ENCODE measurements at regions not wholly inside any gene's neighbourhood (a gene's known extent, or its start where the extent isn't known, plus 50 kb on each side); places are given as distances from the start of the nearest gene placed in this dataset.
"Not testable (repeated sequence)": the region's sequence is repeated elsewhere in the genome, so short reads cannot be mapped to it uniquely, and the experiment has no call there.

- not testable (repeated sequence) for H3K27me3 ChIP-seq (ENCODE audit: control insufficient read depth in 2 of 2, insufficient read depth in 2 of 2, low read length in 2 of 2); H3K4me1 ChIP-seq (ENCODE audit: control insufficient read depth in 2 of 2, insufficient read depth in 2 of 2, low read length in 2 of 2); H3K9ac ChIP-seq (ENCODE audit: low read depth in 1 of 2, low read length in 2 of 2); H3K27ac ChIP-seq (ENCODE audit: low read depth in 2 of 2, low read length in 2 of 2); H3K9me3 ChIP-seq (ENCODE audit: control insufficient read depth in 2 of 2, low read length in 2 of 2); H3K4me3 ChIP-seq (ENCODE audit: low read length in 2 of 2); H3K36me3 ChIP-seq (ENCODE audit: control insufficient read depth in 2 of 2, insufficient read depth in 2 of 2, low read length in 2 of 2)
Measured at GRCh38 chr11:13197374-13197773, 80.2 kb upstream of the BMAL1 start.

- H3K4me1 ChIP-seq (ENCODE audit: control insufficient read depth in 2 of 2, insufficient read depth in 2 of 2, low read length in 2 of 2) = peaks cover 7% of the 10 kb centered on the region in 2 donors
- no peaks in the 10 kb centered on the region for H3K27me3 ChIP-seq (ENCODE audit: control insufficient read depth in 2 of 2, insufficient read depth in 2 of 2, low read length in 2 of 2)
- H3K36me3 ChIP-seq (ENCODE audit: control insufficient read depth in 2 of 2, insufficient read depth in 2 of 2, low read length in 2 of 2) = no peaks in the 10 kb centered on the region
- no peak overlapping the region for H3K27ac ChIP-seq (ENCODE audit: low read depth in 2 of 2, low read length in 2 of 2)
- no peak overlapping the region for H3K9ac ChIP-seq (ENCODE audit: low read depth in 1 of 2, low read length in 2 of 2)
- H3K9me3 ChIP-seq (ENCODE audit: control insufficient read depth in 2 of 2, low read length in 2 of 2) = no peaks in the 10 kb centered on the region
- no peak overlapping the region for H3K4me3 ChIP-seq (ENCODE audit: low read length in 2 of 2)
Measured at GRCh38 chr11:13205486-13205885, 72.1 kb upstream of the BMAL1 start.

GRCh38 chr11:13206086-13206640 lies 71.4 kb upstream of the BMAL1 start:
- H3K36me3 ChIP-seq (ENCODE audit: control insufficient read depth in 2 of 2, insufficient read depth in 2 of 2, low read length in 2 of 2) = no peaks in the 10 kb centered on the region
- no peak overlapping the region for H3K4me3 ChIP-seq (ENCODE audit: low read length in 2 of 2)
- no peaks in the 10 kb centered on the region for H3K27me3 ChIP-seq (ENCODE audit: control insufficient read depth in 2 of 2, insufficient read depth in 2 of 2, low read length in 2 of 2)
- H3K9ac ChIP-seq (ENCODE audit: low read depth in 1 of 2, low read length in 2 of 2) = peak overlapping the region in 1 of 2 donors; percentile 3
- peaks cover 7% of the 10 kb centered on the region in 2 donors for H3K4me1 ChIP-seq (ENCODE audit: control insufficient read depth in 2 of 2, insufficient read depth in 2 of 2, low read length in 2 of 2)
- H3K27ac ChIP-seq (ENCODE audit: low read depth in 2 of 2, low read length in 2 of 2) = no peak overlapping the region
- H3K9me3 ChIP-seq (ENCODE audit: control insufficient read depth in 2 of 2, low read length in 2 of 2) = no peaks in the 10 kb centered on the region

- H3K36me3 ChIP-seq (ENCODE audit: control insufficient read depth in 2 of 2, insufficient read depth in 2 of 2, low read length in 2 of 2) = no peaks in the 10 kb centered on the region
- no peaks in the 10 kb centered on the region for H3K9me3 ChIP-seq (ENCODE audit: control insufficient read depth in 2 of 2, low read length in 2 of 2)
- peak overlapping the region in 1 of 2 donors; percentile 72 for H3K27ac ChIP-seq (ENCODE audit: low read depth in 2 of 2, low read length in 2 of 2)
- H3K9ac ChIP-seq (ENCODE audit: low read depth in 1 of 2, low read length in 2 of 2) = peak overlapping the region in 1 of 2 donors; percentile 63
- no peaks in the 10 kb centered on the region for H3K27me3 ChIP-seq (ENCODE audit: control insufficient read depth in 2 of 2, insufficient read depth in 2 of 2, low read length in 2 of 2)
- H3K4me3 ChIP-seq (ENCODE audit: low read length in 2 of 2) = peak overlapping the region; percentile 61 to 80
- H3K4me1 ChIP-seq (ENCODE audit: control insufficient read depth in 2 of 2, insufficient read depth in 2 of 2, low read length in 2 of 2) = peaks cover 7% of the 10 kb centered on the region in 2 donors
Measured at GRCh38 chr11:13207270-13207664, 70.3 kb upstream of the BMAL1 start.

- Histone ChIP-seq H3K9ac (ENCODE audit: low read depth in 1 of 2, low read length in 2 of 2) (peak overlapping the region; percentile 63 to 67), H3K4me3 (ENCODE audit: low read length in 2 of 2) (peak overlapping the region; percentile 61 to 80), H3K27me3 (ENCODE audit: control insufficient read depth in 2 of 2, insufficient read depth in 2 of 2, low read length in 2 of 2) (no peaks in the 10 kb centered on the region), H3K9me3 (ENCODE audit: control insufficient read depth in 2 of 2, low read length in 2 of 2) (no peaks in the 10 kb centered on the region), H3K4me1 (ENCODE audit: control insufficient read depth in 2 of 2, insufficient read depth in 2 of 2, low read length in 2 of 2) (peaks cover 7% of the 10 kb centered on the region in 2 donors), H3K27ac (ENCODE audit: low read depth in 2 of 2, low read length in 2 of 2) (peak overlapping the region; percentile 63 to 72), H3K36me3 (ENCODE audit: control insufficient read depth in 2 of 2, insufficient read depth in 2 of 2, low read length in 2 of 2) (no peaks in the 10 kb centered on the region)
Measured at GRCh38 chr11:13207665-13208594, 69.7 kb upstream of the BMAL1 start.

- Histone ChIP-seq H3K27ac (ENCODE audit: low read depth in 2 of 2, low read length in 2 of 2) (no peak overlapping the region), H3K9me3 (ENCODE audit: control insufficient read depth in 2 of 2, low read length in 2 of 2) (no peaks in the 10 kb centered on the region), H3K36me3 (ENCODE audit: control insufficient read depth in 2 of 2, insufficient read depth in 2 of 2, low read length in 2 of 2) (no peaks in the 10 kb centered on the region), H3K9ac (ENCODE audit: low read depth in 1 of 2, low read length in 2 of 2) (no peak overlapping the region), H3K27me3 (ENCODE audit: control insufficient read depth in 2 of 2, insufficient read depth in 2 of 2, low read length in 2 of 2) (no peaks in the 10 kb centered on the region), H3K4me1 (ENCODE audit: control insufficient read depth in 2 of 2, insufficient read depth in 2 of 2, low read length in 2 of 2) (peaks cover 7% of the 10 kb centered on the region in 2 donors), H3K4me3 (ENCODE audit: low read length in 2 of 2) (no peak overlapping the region)
Measured at GRCh38 chr11:13208921-13209320, 68.7 kb upstream of the BMAL1 start.

GRCh38 chr11:13209379-13209778 lies 68.2 kb upstream of the BMAL1 start:
- Histone ChIP-seq H3K9ac (ENCODE audit: low read depth in 1 of 2, low read length in 2 of 2) (no peak overlapping the region), H3K36me3 (ENCODE audit: control insufficient read depth in 2 of 2, insufficient read depth in 2 of 2, low read length in 2 of 2) (no peaks in the 10 kb centered on the region), H3K27me3 (ENCODE audit: control insufficient read depth in 2 of 2, insufficient read depth in 2 of 2, low read length in 2 of 2) (no peaks in the 10 kb centered on the region), H3K9me3 (ENCODE audit: control insufficient read depth in 2 of 2, low read length in 2 of 2) (no peaks in the 10 kb centered on the region), H3K27ac (ENCODE audit: low read depth in 2 of 2, low read length in 2 of 2) (no peak overlapping the region), H3K4me3 (ENCODE audit: low read length in 2 of 2) (no peak overlapping the region), H3K4me1 (ENCODE audit: control insufficient read depth in 2 of 2, insufficient read depth in 2 of 2, low read length in 2 of 2) (peaks cover 7% of the 10 kb centered on the region in 2 donors)

GRCh38 chr11:13210424-13210823 lies 67.2 kb upstream of the BMAL1 start:
- H3K4me1 ChIP-seq (ENCODE audit: control insufficient read depth in 2 of 2, insufficient read depth in 2 of 2, low read length in 2 of 2) = peaks cover 7% of the 10 kb centered on the region in 2 donors
- H3K9me3 ChIP-seq (ENCODE audit: control insufficient read depth in 2 of 2, low read length in 2 of 2) = no peaks in the 10 kb centered on the region
- H3K36me3 ChIP-seq (ENCODE audit: control insufficient read depth in 2 of 2, insufficient read depth in 2 of 2, low read length in 2 of 2) = no peaks in the 10 kb centered on the region
- no peak overlapping the region for H3K27ac ChIP-seq (ENCODE audit: low read depth in 2 of 2, low read length in 2 of 2)
- no peaks in the 10 kb centered on the region for H3K27me3 ChIP-seq (ENCODE audit: control insufficient read depth in 2 of 2, insufficient read depth in 2 of 2, low read length in 2 of 2)
- H3K4me3 ChIP-seq (ENCODE audit: low read length in 2 of 2) = no peak overlapping the region
- no peak overlapping the region for H3K9ac ChIP-seq (ENCODE audit: low read depth in 1 of 2, low read length in 2 of 2)

- Histone ChIP-seq H3K27ac (ENCODE audit: low read depth in 2 of 2, low read length in 2 of 2) (no peak overlapping the region), H3K9me3 (ENCODE audit: control insufficient read depth in 2 of 2, low read length in 2 of 2) (no peaks in the 10 kb centered on the region), H3K4me1 (ENCODE audit: control insufficient read depth in 2 of 2, insufficient read depth in 2 of 2, low read length in 2 of 2) (no peaks in the 10 kb centered on the region), H3K27me3 (ENCODE audit: control insufficient read depth in 2 of 2, insufficient read depth in 2 of 2, low read length in 2 of 2) (no peaks in the 10 kb centered on the region), H3K9ac (ENCODE audit: low read depth in 1 of 2, low read length in 2 of 2) (no peak overlapping the region), H3K4me3 (ENCODE audit: low read length in 2 of 2) (no peak overlapping the region), H3K36me3 (ENCODE audit: control insufficient read depth in 2 of 2, insufficient read depth in 2 of 2, low read length in 2 of 2) (no peaks in the 10 kb centered on the region)
Measured at GRCh38 chr11:13214276-13214675, 63.3 kb upstream of the BMAL1 start.

GRCh38 chr11:13215149-13215548 lies 62.4 kb upstream of the BMAL1 start:
- H3K27ac ChIP-seq (ENCODE audit: low read depth in 2 of 2, low read length in 2 of 2) = no peak overlapping the region
- no peaks in the 10 kb centered on the region for H3K27me3 ChIP-seq (ENCODE audit: control insufficient read depth in 2 of 2, insufficient read depth in 2 of 2, low read length in 2 of 2)
- H3K4me3 ChIP-seq (ENCODE audit: low read length in 2 of 2) = no peak overlapping the region
- no peaks in the 10 kb centered on the region for H3K36me3 ChIP-seq (ENCODE audit: control insufficient read depth in 2 of 2, insufficient read depth in 2 of 2, low read length in 2 of 2)
- H3K9me3 ChIP-seq (ENCODE audit: control insufficient read depth in 2 of 2, low read length in 2 of 2) = no peaks in the 10 kb centered on the region
- H3K4me1 ChIP-seq (ENCODE audit: control insufficient read depth in 2 of 2, insufficient read depth in 2 of 2, low read length in 2 of 2) = no peaks in the 10 kb centered on the region
- H3K9ac ChIP-seq (ENCODE audit: low read depth in 1 of 2, low read length in 2 of 2) = no peak overlapping the region
